ENCODE measurements at regions not wholly inside any gene's neighbourhood (a gene's known extent, or its start where the extent isn't known, plus 50 kb on each side); places are given as distances from the start of the nearest gene placed in this dataset.

DNA sequence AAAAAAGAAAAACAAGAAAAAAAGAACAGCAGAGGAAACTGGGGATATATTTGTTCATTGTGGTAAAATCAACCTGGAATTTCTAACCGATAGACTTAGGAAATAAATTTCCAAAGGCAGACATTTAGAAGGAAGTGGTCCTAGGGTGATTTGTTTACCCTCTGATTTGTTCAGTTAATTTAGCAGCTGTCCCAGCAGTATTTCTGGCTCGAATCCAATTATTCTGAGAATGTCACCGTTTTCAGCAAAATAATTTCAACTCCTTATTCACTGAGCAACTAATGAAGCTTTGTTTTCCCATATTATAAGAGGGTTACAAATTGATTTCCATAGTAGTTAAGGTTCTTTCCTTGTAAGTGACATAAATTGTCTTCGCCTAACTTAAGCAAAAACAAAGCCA lies 285.2 kb upstream of the SYT10 start:
- ChIA-PET POLR2A (no interaction called here), CTCF (no interaction called here)
- Histone ChIP-seq H3K36me3 (ENCODE audit: control insufficient read depth, insufficient read depth, low read length) (no peaks in the 10 kb centered on the region), H3K27me3 (ENCODE audit: control insufficient read depth, insufficient read depth, low read length) (no peaks in the 10 kb centered on the region), H3K4me3 (ENCODE audit: low read depth, low read length) (no peak overlapping the region)
- TF ChIP-seq, protein P1, sequence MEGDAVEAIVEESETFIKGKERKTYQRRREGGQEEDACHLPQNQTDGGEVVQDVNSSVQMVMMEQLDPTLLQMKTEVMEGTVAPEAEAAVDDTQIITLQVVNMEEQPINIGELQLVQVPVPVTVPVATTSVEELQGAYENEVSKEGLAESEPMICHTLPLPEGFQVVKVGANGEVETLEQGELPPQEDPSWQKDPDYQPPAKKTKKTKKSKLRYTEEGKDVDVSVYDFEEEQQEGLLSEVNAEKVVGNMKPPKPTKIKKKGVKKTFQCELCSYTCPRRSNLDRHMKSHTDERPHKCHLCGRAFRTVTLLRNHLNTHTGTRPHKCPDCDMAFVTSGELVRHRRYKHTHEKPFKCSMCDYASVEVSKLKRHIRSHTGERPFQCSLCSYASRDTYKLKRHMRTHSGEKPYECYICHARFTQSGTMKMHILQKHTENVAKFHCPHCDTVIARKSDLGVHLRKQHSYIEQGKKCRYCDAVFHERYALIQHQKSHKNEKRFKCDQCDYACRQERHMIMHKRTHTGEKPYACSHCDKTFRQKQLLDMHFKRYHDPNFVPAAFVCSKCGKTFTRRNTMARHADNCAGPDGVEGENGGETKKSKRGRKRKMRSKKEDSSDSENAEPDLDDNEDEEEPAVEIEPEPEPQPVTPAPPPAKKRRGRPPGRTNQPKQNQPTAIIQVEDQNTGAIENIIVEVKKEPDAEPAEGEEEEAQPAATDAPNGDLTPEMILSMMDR (IDR thresholded peaks at IDR 0.05; ENCODE audit: insufficient read depth, low read depth, low read length): no peak
- no peak for DNase-seq (ENCODE audit: low read depth)

DNA sequence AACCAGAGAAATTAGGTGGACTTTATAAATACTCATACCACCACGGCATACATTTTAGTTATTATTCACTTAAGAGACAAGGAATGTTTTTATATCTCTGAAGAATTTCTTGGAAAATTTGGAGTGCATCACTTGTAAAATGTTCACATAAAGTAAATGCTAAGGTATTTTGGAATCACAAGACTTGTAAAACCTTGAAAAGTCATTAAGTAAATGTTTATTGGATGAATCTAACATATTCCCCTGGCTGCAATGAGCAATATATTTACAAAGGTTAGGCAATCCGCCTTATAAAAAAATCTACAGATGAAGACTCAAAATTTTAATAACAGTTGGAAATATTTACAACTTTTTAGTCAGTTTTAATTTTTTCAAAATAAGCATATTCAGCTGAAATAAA lies 287.4 kb upstream of the ALG10 start:
- TF ChIP-seq, protein P1 (IDR thresholded peaks at IDR 0.05; ENCODE audit: insufficient read depth, low read depth, low read length): no peak
- H3K27me3 ChIP-seq (ENCODE audit: control insufficient read depth, insufficient read depth, low read length): no peaks in the 10 kb centered on the region
- DNase-seq (ENCODE audit: low read depth): no peak
- no peaks in the 10 kb centered on the region for H3K36me3 ChIP-seq (ENCODE audit: control insufficient read depth, insufficient read depth, low read length)
- CTCF ChIA-PET: no interaction called here
- POLR2A ChIA-PET: no interaction called here
- H3K4me3 ChIP-seq (ENCODE audit: low read depth, low read length): no peak overlapping the region

DNA sequence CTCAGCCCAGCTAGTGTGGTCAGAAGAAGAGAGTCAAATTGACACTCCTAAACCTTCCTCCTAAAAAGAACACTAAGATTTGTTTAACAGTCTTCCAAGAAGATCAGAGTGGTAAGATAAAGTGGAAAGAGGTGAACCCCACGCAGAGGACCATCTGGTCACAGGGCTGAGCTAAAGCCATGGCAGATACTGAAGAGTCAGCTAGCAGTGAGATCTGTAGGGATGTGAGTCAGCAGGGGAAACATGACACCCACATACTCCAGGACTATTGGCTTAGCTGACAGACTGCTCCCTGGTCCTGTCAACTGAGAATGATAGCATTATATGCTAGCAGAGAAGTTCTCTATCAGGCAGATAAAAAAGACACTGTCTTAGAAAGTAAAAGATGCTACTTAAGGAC lies 269.4 kb upstream of the ALG10 start:
- Histone ChIP-seq H3K4me3 (ENCODE audit: low read depth, low read length) (no peak overlapping the region), H3K27me3 (ENCODE audit: control insufficient read depth, insufficient read depth, low read length) (no peaks in the 10 kb centered on the region), H3K36me3 (ENCODE audit: control insufficient read depth, insufficient read depth, low read length) (no peaks in the 10 kb centered on the region)
- DNase-seq (ENCODE audit: low read depth): no peak
- POLR2A ChIA-PET: no interaction called here
- TF ChIP-seq, protein P1 (IDR thresholded peaks at IDR 0.05; ENCODE audit: insufficient read depth, low read depth, low read length): no peak
- CTCF ChIA-PET: no interaction called here

DNA sequence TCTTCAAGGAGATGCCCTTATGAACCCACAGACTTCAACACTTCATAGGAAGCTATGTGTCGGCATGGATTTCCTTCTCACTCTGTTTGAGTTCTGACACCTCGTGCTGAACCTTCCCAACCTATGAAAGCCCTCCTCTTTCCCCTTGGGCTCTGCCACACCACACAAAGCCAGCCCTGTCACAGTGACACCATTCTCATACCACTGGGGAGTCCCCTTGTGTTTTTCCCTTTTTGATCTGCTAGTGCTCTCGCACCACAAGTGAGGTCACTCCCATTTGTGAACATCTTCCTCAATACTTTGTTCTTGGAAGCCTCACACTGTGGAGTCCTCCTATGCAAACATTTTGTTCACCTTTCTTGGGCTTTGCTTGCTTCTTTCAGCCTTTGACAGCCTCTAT lies 264.6 kb upstream of the ALG10 start:
- POLR2A ChIA-PET: no interaction called here
- Histone ChIP-seq H3K4me3 (ENCODE audit: low read depth, low read length) (no peak overlapping the region), H3K27me3 (ENCODE audit: control insufficient read depth, insufficient read depth, low read length) (no peaks in the 10 kb centered on the region), H3K36me3 (ENCODE audit: control insufficient read depth, insufficient read depth, low read length) (no peaks in the 10 kb centered on the region)
- TF ChIP-seq, protein P1 (IDR thresholded peaks at IDR 0.05; ENCODE audit: insufficient read depth, low read depth, low read length): no peak
- CTCF ChIA-PET: no interaction called here
- DNase-seq (ENCODE audit: low read depth): no peak

DNA sequence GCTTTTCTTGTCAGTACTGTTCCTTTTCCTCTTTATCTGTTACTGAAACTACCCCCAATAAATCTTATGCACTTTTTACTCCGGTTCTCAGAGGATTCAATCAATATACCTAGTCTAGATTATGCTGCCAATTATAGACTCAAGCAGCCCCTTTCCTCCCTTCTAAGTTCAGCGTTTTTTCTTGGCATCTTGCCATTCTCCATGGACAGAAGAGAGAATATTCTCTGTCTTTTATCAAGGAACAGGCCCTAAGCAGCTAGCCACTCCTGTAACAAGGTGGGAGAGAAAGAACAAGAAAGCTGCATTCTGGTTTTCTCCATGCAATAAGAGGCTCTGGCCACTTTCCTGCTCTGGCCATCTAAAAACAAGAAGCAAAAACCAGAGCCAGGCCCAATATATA lies 263.0 kb upstream of the ALG10 start:
- Histone ChIP-seq H3K27me3 (ENCODE audit: control insufficient read depth, insufficient read depth, low read length) (no peaks in the 10 kb centered on the region), H3K4me3 (ENCODE audit: low read depth, low read length) (no peak overlapping the region), H3K36me3 (ENCODE audit: control insufficient read depth, insufficient read depth, low read length) (no peaks in the 10 kb centered on the region)
- ChIA-PET POLR2A (no interaction called here), CTCF (no interaction called here)
- no peak for DNase-seq (ENCODE audit: low read depth)
- TF ChIP-seq, protein P1 (IDR thresholded peaks at IDR 0.05; ENCODE audit: insufficient read depth, low read depth, low read length): no peak

All from BJ (cell line).